ENCODE measurements at regions not wholly inside any gene's neighbourhood (a gene's known extent, or its start where the extent isn't known, plus 50 kb on each side); places are given as distances from the start of the nearest gene placed in this dataset.

DNA sequence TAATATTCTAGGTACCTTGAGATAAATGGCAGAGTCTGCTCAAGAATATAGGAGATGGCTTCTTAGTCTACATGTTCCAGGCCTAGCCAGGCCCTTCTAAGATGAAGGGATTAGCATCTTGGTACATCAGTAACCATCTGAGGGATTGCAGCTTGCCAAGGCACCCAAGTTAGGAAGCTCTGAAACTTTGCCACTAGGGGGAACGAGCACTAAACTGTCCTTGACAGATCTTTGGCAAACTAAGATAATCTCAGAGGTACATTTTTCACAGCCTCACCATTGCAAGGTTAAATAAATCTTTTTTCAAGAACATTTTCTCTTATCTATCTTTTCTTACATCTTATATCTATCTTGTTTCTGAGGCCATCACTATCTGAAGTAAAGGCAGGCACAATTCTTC is 351.2 kb downstream of the RAP2B start:
- TF ChIP-seq EZH2phosphoT487 (IDR thresholded peaks at IDR 0.05) = no peak
- TF ChIP-seq, protein P1, sequence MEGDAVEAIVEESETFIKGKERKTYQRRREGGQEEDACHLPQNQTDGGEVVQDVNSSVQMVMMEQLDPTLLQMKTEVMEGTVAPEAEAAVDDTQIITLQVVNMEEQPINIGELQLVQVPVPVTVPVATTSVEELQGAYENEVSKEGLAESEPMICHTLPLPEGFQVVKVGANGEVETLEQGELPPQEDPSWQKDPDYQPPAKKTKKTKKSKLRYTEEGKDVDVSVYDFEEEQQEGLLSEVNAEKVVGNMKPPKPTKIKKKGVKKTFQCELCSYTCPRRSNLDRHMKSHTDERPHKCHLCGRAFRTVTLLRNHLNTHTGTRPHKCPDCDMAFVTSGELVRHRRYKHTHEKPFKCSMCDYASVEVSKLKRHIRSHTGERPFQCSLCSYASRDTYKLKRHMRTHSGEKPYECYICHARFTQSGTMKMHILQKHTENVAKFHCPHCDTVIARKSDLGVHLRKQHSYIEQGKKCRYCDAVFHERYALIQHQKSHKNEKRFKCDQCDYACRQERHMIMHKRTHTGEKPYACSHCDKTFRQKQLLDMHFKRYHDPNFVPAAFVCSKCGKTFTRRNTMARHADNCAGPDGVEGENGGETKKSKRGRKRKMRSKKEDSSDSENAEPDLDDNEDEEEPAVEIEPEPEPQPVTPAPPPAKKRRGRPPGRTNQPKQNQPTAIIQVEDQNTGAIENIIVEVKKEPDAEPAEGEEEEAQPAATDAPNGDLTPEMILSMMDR (IDR thresholded peaks at IDR 0.05) = peak; percentile 51
- H3K27me3 Mint-ChIP-seq (ENCODE audit: insufficient read depth, low read depth) = no peaks in the 10 kb centered on the region
- no peaks in the 10 kb centered on the region for H4K20me1 ChIP-seq (ENCODE audit: low read depth)
- H3K27ac Mint-ChIP-seq = no peak overlapping the region
- no peaks in the 10 kb centered on the region for H3K4me1 ChIP-seq
- no peak overlapping the region for H3K4me3 Mint-ChIP-seq
- H3K79me2 ChIP-seq (ENCODE audit: low read depth) = no peaks in the 10 kb centered on the region
- DNase-seq (ENCODE audit: low spot score) = peak; percentile 41
- no peaks in the 10 kb centered on the region for H3K36me3 Mint-ChIP-seq
- H3K36me3 ChIP-seq = no peaks in the 10 kb centered on the region
- H2AFZ ChIP-seq (replicated peaks) = no peak overlapping the region
- peaks cover 6% of the 10 kb centered on the region for H3K9me3 Mint-ChIP-seq
- H3K27me3 ChIP-seq = no peaks in the 10 kb centered on the region
- no peaks in the 10 kb centered on the region for H3F3A ChIP-seq (ENCODE audit: low read depth)
- no peak overlapping the region for H3K4me2 ChIP-seq
- H3K27ac ChIP-seq = no peak overlapping the region
- no peaks in the 10 kb centered on the region for H3K9me3 ChIP-seq (ENCODE audit: low read depth)
- no peaks in the 10 kb centered on the region for H3K4me1 Mint-ChIP-seq
- no peak overlapping the region for H3K9ac ChIP-seq
- no peak overlapping the region for H3K4me3 ChIP-seq

DNA sequence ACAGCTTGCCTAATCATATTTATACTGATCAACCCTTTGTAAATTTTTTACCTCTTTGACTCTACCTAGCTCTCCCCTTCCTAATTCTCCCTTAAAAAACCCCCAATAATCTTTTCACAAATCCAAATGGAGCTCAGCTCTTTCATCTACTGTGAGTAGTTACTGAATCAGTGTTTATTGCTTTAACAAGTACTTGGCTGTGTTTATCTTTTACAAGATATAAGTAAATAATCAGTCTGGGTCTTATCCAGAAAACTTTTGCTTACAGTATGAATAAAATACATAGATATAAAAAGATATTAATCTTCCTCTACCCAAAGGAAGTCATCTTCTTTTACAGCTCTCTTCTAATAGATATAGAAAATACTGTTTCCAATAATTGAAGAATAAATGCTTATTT is 366.4 kb downstream of the RAP2B start:
- no peak overlapping the region for H3K4me3 Mint-ChIP-seq
- Histone ChIP-seq H3K79me2 (ENCODE audit: low read depth) (no peaks in the 10 kb centered on the region), H3K36me3 (no peaks in the 10 kb centered on the region), H3K4me1 (no peaks in the 10 kb centered on the region), H3K27ac (no peak overlapping the region), H3K4me2 (no peak overlapping the region), H3K4me3 (no peak overlapping the region), H3F3A (ENCODE audit: low read depth) (no peaks in the 10 kb centered on the region), H3K9me3 (ENCODE audit: low read depth) (no peaks in the 10 kb centered on the region), H4K20me1 (ENCODE audit: low read depth) (no peaks in the 10 kb centered on the region), H2AFZ (replicated peaks) (no peak overlapping the region), H3K9ac (no peak overlapping the region), H3K27me3 (no peaks in the 10 kb centered on the region)
- no peaks in the 10 kb centered on the region for H3K4me1 Mint-ChIP-seq
- no peaks in the 10 kb centered on the region for H3K9me3 Mint-ChIP-seq
- TF ChIP-seq EZH2 (IDR thresholded peaks at IDR 0.05) (no peak), EZH2phosphoT487 (IDR thresholded peaks at IDR 0.05) (no peak)
- TF ChIP-seq, protein P1 (IDR thresholded peaks at IDR 0.05) = no peak
- H3K27me3 Mint-ChIP-seq (ENCODE audit: insufficient read depth, low read depth) = no peaks in the 10 kb centered on the region
- H3K36me3 Mint-ChIP-seq = no peaks in the 10 kb centered on the region
- no peak overlapping the region for H3K27ac Mint-ChIP-seq
- no peak for DNase-seq (ENCODE audit: low spot score)

DNA sequence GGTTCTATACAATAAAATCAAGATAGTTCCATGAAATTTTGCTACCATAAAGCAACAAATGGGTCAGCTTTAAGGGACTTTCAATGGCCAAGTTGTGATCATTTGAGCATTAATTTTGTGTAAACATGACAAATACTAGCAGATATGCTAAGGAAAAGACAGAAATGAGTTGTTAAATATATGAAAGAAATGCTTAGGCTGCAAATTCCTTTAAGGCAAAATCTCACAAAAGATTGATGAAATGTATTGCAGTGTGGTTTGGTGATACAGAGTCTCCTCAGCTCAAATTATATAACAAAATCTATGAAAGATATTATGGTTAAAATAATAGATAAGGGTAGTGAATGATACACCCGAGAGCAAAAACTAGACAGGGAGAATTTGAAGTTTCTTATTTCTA is 377.2 kb downstream of the RAP2B start:
- H3K9me3 Mint-ChIP-seq = no peaks in the 10 kb centered on the region
- H3K27me3 Mint-ChIP-seq (ENCODE audit: insufficient read depth, low read depth) = peaks cover 2% of the 10 kb centered on the region
- Histone ChIP-seq H3K36me3 (no peaks in the 10 kb centered on the region), H2AFZ (replicated peaks) (no peak overlapping the region), H3K4me2 (no peak overlapping the region), H4K20me1 (ENCODE audit: low read depth) (no peaks in the 10 kb centered on the region), H3K4me3 (no peak overlapping the region), H3K9ac (no peak overlapping the region), H3K27me3 (no peaks in the 10 kb centered on the region), H3K79me2 (ENCODE audit: low read depth) (no peaks in the 10 kb centered on the region), H3K27ac (no peak overlapping the region), H3K4me1 (no peaks in the 10 kb centered on the region), H3K9me3 (ENCODE audit: low read depth) (no peaks in the 10 kb centered on the region), H3F3A (ENCODE audit: low read depth) (no peaks in the 10 kb centered on the region)
- H3K4me3 Mint-ChIP-seq = no peak overlapping the region
- no peak overlapping the region for H3K27ac Mint-ChIP-seq
- H3K36me3 Mint-ChIP-seq = no peaks in the 10 kb centered on the region
- DNase-seq (ENCODE audit: low spot score) = no peak
- no peaks in the 10 kb centered on the region for H3K4me1 Mint-ChIP-seq
- TF ChIP-seq EZH2phosphoT487 (IDR thresholded peaks at IDR 0.05) (no peak), EZH2 (IDR thresholded peaks at IDR 0.05) (no peak)
- TF ChIP-seq, protein P1 (IDR thresholded peaks at IDR 0.05) = no peak

DNA sequence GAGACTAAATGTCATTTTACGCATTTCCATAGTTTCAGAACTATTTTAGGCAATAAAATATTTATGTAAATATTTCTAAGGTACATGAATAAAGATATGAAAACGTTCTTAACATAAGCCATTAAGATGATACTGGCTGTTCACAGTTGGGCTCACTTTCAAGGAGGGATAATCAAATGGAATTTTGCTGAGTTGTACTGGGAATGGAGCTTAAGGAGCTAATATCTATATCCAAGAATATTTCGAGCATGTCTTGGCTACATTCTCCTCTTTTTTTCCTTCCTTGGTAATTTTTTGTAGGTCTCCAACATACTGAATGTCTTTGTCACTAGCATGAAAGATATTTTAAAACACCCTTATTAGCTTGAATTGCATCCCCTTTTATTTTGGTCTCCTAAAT is 383.4 kb downstream of the RAP2B start:
- Histone ChIP-seq H3F3A (ENCODE audit: low read depth) (no peaks in the 10 kb centered on the region), H3K4me3 (no peak overlapping the region), H3K27ac (no peak overlapping the region), H3K79me2 (ENCODE audit: low read depth) (no peaks in the 10 kb centered on the region), H3K27me3 (no peaks in the 10 kb centered on the region), H3K4me1 (no peaks in the 10 kb centered on the region), H3K4me2 (no peak overlapping the region), H3K36me3 (no peaks in the 10 kb centered on the region), H4K20me1 (ENCODE audit: low read depth) (no peaks in the 10 kb centered on the region), H3K9me3 (ENCODE audit: low read depth) (no peaks in the 10 kb centered on the region), H3K9ac (no peak overlapping the region), H2AFZ (replicated peaks) (no peak overlapping the region)
- Mint-ChIP-seq H3K36me3 (no peaks in the 10 kb centered on the region), H3K27me3 (ENCODE audit: insufficient read depth, low read depth) (peaks cover 2% of the 10 kb centered on the region), H3K4me3 (no peak overlapping the region), H3K4me1 (peaks cover 2% of the 10 kb centered on the region), H3K9me3 (no peaks in the 10 kb centered on the region), H3K27ac (no peak overlapping the region)
- TF ChIP-seq, protein P1 (IDR thresholded peaks at IDR 0.05) = no peak
- TF ChIP-seq EZH2 (IDR thresholded peaks at IDR 0.05) (no peak), EZH2phosphoT487 (IDR thresholded peaks at IDR 0.05) (no peak)
- no peak for DNase-seq (ENCODE audit: low spot score)
